HG03565 (cell line): ENCODE measurements at regions not wholly inside any gene's neighbourhood (a gene's known extent, or its start where the extent isn't known, plus 50 kb on each side); places are given as distances from the start of the nearest gene placed in this dataset.
"Not testable (repeated sequence)": the region's sequence is repeated elsewhere in the genome, so short reads cannot be mapped to it uniquely, and the experiment has no call there.

Source experiments
- ATAC-seq: cut with Tn5 transposase; IDR thresholded peaks from one replicate; pipeline ENCODE4 v1.9.1; 2021; ENCODE audit warnings: mild to moderate bottlenecking, moderate library complexity; ENCODE audit not compliant: unreplicated experiment

DNA sequence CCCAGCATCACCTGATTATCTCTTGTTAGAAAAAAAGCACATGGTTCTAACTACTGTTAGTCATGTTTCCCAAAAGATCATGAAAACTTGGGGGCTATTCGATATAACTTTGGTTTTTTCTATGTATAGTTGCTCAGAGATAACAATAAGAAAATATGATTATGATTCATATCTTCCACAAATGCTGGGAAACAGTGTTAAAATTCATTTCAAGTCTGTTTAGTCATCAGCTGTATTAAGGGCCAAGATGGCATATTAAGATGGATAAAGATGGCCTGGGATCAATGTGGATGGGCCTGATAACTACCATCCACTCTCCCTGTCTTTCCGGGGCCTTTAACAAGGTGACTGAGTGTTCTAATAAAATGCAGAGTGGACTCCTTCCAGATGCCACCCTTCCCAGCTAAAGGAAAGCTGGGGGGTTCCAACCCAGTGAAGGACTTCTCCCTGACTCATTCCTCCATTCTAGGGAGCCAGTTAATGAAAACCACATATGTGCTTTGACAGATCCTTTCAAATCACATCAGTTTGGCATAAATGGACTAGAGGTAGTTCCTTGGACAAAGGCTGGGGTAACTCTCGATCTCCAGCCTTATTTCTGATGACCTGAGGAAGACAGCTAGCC lies 221.6 kb downstream of the VAPA start:
- ATAC-seq, result no peak

DNA sequence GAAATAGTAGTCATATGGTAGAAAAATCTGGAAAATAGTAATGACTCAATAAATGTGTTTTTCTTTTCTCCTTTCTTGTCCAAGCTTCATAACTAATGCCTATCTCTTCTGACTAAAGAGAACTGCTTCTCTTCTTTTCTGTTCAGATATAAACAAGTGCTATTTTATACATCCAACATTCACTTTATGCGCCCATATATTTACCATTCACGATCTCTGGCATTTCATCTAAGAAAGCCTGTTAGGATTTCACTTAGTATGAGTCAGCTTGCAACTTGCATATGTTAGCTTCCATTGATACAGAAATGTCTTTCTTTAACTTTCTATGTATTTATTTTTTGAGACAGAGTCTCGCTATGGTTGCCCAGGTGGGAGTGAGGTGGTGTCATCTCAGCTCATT lies 224.9 kb downstream of the VAPA start:
- no peak for ATAC-seq

DNA sequence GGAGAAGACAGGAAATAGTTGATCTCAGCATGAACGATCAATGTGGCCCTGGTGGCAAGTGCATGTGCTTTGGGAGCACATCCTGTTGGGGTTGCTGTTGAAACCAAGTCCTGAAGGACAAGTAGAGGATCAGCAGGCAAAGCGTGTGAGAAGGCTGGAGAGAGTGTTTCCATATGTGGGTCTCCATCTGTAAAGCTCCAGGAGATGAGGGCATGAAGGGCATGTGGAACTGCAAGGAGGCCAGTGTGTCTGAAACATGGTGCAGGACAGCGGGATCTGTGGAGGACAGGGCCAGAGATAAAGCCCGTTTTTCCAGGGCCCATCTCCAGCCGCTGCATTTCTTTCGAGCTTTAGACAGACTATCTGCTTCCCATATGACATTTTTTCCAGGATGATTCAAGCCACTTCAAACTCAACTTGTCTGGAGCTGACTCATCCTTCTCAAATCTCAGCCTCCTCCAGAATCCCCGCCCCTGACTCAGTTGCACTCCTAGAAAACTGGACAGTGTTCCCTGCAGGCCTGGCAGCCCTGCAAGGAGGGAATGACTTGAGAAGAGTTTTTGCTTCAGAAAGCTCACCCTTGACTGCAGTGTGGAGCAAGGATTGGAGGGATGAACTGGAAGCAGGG lies 226.1 kb downstream of the VAPA start:
- no peak for ATAC-seq

DNA sequence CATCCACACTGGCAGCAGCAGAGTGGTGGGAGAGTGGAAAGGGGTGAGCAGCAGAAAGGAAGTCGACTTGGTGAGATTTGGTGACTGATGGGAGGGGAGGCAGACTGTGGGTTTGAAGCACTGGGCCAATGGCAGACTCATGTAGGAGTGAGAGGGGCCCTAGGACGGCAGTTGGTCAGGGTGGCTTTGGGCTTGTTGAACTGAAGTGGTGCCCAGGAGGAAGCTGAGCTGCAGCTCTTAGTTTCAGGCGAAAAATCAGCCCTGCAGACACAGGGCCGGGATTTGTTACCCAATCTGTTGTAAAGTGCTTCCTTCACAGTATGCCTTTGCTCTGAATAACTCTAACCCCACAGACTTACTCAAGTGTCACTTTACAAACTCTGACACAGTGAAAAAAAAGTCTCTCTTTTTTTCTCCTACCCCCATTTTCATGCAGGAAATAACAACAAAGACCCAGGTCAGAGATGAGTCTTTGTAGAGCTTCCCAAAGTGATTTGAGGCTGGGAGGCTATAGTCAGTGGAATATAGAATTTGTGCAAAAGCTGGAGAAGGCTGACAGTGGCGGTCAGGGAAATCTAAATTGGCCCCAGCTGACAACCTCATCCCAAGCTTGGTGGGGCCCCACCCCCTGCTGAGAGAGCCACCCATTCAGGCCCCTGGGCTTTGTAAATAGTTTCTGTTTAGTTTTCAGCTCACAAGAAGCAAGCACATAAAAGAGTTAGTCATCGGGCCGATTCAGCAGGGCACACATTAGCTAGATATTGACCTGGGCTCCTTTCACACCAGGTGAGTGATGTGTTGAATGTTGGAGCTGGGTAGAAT lies 226.9 kb downstream of the VAPA start:
- no peak for ATAC-seq

DNA sequence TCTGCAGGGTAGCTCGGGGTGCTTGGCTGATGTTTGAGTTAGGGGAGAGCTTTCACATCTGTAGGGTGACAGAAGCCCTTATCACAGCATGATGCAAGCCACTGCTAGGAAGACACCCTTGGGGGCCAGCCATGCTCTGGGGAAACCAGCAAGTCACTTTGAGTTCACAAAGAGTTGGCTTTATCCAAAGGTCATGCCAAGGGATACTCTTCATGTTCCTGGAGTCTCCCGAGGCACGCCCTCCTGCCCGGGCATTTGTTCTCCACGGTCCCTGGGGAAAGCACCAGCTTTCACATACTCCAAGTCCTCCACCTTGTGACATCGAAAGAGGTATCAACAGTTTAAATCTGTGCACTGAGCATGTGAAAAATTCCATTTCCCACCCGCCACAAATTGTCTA lies 227.7 kb downstream of the VAPA start:
- ATAC-seq, result no peak

DNA sequence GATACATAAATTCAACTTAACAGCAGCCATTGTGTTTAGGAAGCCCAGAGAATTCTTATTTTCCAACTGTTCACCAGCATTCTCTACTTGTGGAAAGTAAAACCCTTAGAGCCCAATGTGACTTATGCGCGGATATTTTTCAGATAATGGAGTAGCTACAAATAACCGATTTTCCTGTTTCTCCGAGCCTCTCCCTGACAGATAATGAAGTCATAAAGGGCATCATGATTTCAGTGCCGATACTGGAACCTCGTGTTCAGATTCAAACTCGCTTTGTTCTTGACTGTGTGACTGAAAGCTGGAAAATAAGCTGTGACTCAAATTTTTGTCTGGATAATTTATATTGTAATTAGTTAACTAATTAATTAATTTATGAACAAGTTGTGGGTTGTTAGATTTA lies 228.2 kb downstream of the VAPA start:
- no peak for ATAC-seq

DNA sequence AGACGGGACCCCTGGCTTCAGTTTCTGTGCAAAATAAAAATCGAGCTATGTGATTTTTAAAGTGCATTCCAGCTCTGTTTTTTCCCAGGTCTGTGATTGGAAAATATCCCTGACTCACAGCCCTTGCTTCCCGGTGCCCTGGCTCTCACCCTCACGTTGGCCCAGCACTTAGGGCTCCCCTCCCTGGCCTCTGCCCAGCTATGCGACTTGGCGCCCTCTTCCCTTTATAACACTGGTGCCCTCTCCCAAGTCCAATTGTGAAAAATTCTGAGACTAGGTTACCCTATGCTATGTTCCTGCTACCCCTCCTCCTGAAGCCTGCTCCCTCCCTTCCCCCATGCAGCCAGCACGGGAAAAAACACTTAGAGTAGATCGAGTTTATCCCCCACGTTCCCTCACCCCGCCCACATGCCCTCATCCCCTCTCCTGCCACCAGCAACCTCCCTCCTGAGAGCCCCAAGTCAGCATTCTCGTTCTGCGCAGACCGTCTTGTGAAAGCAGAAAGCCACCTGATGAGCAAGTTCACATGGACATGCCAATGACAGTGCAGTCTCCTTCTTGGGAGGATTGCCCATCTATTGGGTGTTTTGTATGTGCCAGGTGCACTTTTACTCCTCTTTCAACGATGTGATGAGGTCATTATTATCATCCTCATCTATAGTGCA lies 228.8 kb downstream of the VAPA start:
- no peak for ATAC-seq

DNA sequence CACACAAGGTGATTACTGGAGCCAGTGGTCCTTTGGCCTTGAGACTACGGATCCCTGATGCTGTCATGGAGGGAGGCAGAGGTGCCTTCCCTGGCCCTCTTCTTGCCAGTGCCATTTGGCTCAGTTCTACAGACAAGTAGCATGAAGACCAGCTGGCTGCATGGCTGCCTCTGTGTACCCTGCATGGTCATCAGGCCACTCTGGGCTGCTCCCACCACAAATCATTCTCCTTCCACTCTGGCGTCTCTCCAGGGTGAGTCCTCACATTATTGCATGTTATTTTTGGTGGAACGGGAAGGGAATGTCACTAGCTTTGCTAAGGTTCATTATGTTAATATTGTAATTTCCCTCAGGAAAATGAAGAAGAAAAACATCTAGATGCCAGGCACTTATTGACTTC lies 229.8 kb downstream of the VAPA start:
- ATAC-seq, result no peak

DNA sequence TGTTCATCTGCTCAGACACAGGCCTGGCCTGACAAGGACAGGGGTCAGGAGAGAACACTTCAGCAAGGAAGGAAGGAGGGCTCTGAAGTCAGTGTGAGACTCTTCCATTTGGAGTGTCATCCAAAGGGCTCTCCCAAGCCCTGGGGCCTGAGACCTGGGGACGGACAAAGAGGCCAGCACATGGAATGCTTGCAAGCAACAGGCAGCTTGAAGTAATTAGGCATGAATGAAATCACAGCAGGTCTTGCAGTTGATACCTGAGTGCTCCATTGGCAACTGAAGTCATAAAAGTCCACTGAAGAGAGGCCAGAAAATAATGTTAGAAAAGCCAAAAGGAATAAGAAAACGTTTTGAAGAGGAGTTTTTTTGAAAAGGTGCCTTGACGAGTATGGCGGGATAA lies 231.7 kb downstream of the VAPA start:
- no peak for ATAC-seq

DNA sequence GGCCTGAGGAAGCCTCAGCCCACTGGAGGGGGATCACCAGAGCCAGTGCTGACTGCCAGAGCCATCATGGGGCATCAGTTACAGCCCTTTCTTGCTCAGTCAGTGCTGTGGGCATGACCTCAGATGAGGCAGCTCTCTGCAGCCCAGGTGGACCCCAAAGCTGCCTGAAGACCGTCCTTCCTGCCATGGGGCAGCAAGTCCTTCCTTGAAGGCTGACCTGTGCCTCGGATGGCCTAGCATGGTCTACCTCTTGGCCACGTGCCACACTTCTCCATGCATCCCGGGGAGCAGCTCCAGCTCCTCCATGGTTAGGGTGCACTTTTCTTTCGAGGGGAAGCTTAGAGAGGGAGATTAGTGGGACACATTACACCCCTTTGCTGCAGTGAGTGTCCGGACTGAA lies 233.4 kb downstream of the VAPA start:
- no peak for ATAC-seq

DNA sequence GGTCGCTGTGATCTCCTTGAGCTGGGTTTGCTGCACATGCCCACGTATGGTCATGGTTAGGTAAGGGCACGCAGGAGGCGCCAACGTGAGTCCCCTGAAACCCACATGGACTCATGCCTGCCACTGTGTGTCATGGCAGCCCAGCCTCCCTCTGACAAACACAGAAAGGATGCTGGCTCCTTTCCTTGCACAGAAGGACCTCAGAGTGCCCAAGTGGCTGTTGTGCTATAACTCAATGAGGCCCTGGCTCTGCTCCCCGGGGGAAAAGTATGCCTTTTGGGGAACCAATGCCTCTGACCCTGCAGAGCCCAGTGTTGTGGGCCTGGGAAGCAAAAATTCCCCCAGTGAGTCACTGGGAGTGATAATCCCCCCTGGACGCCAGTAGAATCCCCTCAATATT lies 233.9 kb downstream of the VAPA start:
- no peak for ATAC-seq

DNA sequence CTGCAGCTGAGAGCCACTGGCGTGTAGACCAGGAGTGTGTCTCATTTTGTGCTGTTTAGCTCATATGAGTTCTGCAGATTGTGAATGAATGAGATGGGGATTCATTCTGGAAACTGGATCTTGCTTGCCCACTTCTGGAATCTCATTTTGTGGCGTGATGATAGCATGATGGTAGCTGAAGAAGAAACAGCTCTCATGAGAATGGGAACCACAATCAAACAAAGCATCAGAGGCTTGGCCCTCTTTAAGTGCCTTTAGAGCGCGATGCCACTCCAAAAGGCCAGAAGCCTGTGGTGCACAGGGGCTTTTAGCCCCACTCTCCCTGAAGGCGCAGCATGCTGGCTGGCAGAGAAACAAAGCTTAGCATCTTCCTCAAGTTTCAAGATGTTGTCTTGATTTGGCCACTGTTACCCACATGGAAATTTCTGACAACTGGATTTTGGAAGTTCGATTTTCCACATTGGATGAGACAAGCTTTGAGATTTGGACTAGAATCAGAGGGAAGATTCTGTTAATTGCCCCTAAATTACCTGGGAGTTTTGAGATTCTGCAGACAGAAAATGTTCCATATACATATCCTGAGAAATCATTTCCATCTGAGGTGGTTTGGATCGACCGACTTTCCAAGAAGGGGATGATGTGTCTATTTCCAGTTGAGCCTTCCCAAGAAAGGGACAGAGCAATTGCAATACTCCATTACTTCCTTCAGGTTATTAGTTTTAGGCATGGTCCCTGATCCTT lies 234.5 kb downstream of the VAPA start:
- ATAC-seq, result no peak

DNA sequence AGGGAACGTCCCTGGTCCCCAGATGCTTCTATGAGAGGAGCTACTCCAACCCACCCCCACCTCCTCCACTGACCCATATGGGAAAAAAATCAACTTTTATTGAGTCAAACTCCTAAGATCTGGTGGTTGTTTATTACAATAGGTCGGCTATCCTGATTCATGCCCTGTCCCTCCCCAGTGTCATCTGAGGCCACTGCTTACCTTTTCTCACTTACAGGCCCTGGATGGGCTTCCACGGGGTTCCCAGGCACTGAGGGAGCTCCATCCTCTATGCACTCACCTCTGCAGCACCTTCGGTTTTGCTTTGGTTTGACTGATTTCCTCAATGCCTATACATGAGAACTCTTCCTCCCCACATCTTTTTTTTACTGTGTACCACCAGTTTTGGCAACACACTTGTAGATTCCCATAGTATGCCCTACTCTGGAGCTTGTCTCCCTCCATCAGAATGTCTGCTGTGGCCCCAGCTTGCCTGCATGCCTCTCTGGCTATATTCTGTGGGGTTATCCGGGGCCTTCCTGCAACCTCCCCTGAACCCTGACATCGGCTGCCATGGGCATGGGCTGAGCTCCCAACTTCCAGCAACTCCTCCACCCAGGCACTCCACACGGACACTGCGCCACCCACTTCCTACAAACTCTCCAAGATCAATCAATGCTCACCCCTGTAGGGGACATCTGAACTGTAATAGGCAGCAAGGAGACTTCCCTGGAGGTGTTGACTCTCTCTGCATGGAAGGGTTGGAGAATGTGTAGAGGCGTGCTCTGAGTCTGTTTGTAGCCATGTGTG lies 236.1 kb downstream of the VAPA start:
- ATAC-seq, result no peak

DNA sequence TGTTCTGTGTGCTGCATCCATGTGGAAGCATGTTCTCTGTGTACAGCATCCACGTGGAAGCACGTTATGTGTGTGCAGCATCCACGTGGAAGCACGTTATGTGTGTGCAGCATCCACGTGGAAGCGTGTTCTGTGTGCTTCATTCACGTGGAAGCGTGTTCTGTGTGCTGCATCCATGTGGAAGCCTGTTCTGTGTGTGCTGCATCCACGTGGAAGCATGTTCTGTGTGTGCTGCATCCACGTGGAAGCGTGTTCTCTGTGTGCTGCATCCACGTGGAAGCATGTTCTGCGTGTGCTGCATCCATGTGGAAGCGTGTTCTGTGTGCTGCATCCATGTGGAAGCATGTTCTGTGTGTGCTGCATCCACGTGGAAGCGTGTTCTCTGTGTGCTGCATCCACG lies 236.8 kb downstream of the VAPA start:
- ATAC-seq, result not testable (repeated sequence)

DNA sequence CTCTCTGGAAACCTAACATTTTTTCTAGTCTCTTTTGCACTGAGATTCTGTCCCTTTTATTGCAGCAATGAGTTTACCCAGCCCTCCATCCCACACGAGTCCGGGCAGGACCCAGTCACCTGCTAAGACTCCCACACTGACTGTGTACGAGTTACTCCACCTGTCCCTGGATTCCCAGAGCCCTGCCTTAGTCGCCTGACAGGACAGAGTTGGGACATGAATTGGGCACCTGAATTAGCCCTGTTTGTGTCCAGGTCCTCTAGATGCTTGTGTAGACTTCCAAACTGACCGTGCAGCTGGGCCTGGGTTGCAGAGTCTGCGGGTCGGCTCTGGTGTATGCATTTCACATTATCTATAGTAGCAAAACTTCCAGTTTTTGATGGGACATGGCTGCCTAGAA lies 238.7 kb downstream of the VAPA start:
- no peak for ATAC-seq

DNA sequence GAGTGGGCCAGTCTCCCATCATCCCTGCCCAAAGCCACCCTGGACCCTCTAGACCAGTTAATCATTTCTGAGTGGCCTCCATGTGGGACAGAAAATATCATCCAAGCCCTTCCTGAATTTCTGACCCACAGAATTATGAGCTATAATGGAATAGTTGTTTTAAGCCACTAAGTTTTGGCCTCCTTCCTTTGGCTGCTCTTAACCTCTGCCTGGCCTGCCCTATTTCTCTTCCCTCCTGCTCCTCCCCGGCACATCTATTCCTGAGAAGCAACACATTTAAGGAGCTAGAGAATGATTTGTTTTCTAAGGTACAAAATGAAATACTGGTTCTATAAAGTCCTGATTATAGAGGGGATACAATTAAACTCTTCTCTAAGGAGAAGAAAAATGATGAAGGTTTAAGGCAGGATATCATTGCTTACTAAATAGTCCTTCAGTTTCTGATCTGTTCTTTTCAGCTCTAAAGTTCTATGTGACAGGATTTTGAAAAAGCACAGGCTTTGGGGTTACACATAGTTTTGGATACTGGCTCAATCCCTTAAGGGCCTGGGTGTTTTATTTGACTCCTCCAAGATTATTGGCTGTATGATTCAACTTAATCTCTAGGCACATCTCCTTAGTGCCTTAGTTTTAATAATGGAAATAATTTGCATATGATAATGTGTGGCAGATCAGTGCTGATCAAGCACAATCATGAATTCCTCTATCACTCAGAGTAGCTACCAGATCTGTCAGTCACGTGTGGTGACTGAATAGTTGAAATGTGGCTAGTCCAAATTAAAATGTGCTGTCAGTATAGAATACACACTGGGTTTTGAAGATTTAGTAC lies 240.3 kb downstream of the VAPA start:
- no peak for ATAC-seq

DNA sequence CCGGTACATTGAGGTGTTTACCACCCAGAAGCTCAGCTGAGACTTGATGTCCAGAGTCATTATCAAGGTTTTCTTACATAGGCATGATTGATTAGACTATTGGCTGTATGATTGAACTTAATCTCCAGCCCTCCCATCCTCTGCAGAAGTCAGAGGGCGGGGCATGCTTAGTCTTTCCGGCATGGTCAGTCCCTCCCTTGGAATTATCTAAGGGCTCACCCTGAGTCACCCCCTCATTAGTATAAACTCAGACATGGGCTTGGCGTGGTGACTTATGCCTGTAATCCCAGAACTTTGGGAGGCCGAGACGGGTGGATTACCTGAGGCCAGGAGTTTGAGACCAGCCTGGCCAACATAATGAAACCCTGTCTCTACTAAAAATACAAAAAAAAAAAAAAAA lies 243.9 kb downstream of the VAPA start:
- ATAC-seq, result no peak

DNA sequence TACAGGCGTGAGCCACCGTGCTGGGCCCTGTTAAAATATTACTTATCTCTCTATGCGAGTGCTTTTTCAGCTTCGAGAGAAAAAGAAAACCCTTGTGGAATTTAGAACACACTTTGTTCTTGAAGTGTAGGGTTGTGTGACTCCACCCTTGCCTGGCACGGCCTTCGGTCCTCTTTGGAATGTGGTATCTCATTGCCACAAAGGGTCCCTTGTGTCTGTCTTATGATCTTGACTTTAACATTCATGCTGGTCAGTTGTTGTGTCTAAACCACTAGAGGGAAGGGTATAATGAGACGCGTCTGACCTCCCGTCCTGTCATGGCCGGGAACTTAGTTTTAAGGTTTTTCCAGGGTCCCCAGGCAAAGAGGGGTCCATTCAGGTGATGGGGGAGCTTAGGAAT lies 246.4 kb downstream of the VAPA start:
- no peak for ATAC-seq

DNA sequence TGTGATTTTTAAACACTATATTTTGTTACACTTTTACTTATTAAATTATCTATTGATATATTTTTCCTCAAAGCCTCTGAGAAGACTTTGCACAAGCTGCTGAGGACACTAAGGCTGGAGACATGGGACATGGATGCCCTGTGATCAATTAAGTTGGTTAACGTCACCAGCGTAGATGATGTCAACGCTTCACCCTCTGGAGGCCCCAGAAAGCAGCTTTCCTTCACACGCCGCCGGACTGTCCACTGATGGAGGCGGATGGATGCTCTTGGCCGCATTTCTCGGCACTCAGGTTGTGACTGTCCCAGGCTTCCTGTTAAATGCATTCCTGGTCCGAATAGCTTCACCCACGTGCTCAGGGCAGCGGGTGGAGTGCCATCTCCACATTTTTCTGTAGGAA lies 247.5 kb downstream of the VAPA start:
- no peak for ATAC-seq
